KBM-7 (cell line): ENCODE measurements at regions not wholly inside any gene's neighbourhood (a gene's known extent, or its start where the extent isn't known, plus 50 kb on each side); places are given as distances from the start of the nearest gene placed in this dataset.

ENCODE experiments used
- DNase-seq: peaks from one replicate; pipeline ENCODE4 v3.0.0-alpha.2; 2015
- in situ Hi-C: fragments of 300-500 bp; cut with MboI; formaldehyde crosslinking; loops from 2 replicates; pipeline ENCODE4 v1.14.3; 2020; ENCODE audit warnings: low sequenced_read_pairs, low pct_unique_long_range_greater_than_20kb, mixed read lengths

GRCh38 chr10:94174838-94175237 lies 181.1 kb downstream of the PLCE1 start:
- DNase-seq = no peak
- in situ Hi-C loops = no loop called here

GRCh38 chr10:94178475-94179253 lies 184.1 kb downstream of the NOC3L start:
- in situ Hi-C loops = no loop called here
- no peak for DNase-seq

GRCh38 chr10:94180576-94180975 lies 182.2 kb downstream of the NOC3L start:
- no peak for DNase-seq
- in situ Hi-C loops = no loop called here

GRCh38 chr10:94183666-94184264 lies 179.0 kb downstream of the NOC3L start:
- in situ Hi-C loops = no loop called here
- DNase-seq = no peak

- in situ Hi-C loops = no loop called here
- DNase-seq = no peak
Observed at GRCh38 chr10:94186722-94187121, 176.0 kb downstream of the NOC3L start.

GRCh38 chr10:94192333-94192732 lies 170.4 kb downstream of the NOC3L start:
- DNase-seq = no peak
- in situ Hi-C loops = no loop called here

- DNase-seq = no peak
- in situ Hi-C loops = no loop called here
Observed at GRCh38 chr10:94192974-94193373, 169.8 kb downstream of the NOC3L start.

- DNase-seq = no peak
- in situ Hi-C loops = no loop called here
Observed at GRCh38 chr10:94193466-94193924, 169.2 kb downstream of the NOC3L start.

- in situ Hi-C loops = no loop called here
- DNase-seq = no peak
Observed at GRCh38 chr10:94194256-94194655, 168.5 kb downstream of the NOC3L start.

GRCh38 chr10:94197241-94197640 lies 165.5 kb downstream of the NOC3L start:
- in situ Hi-C loops = no loop called here
- DNase-seq = no peak

GRCh38 chr10:94198324-94198723 lies 164.4 kb downstream of the NOC3L start:
- in situ Hi-C loops = no loop called here
- DNase-seq = no peak

- in situ Hi-C loops = no loop called here
- DNase-seq = no peak
Observed at GRCh38 chr10:94199565-94199964, 163.2 kb downstream of the NOC3L start.

GRCh38 chr10:94200146-94200837 lies 162.4 kb downstream of the NOC3L start:
- DNase-seq = no peak
- in situ Hi-C loops = no loop called here

- in situ Hi-C loops = no loop called here
- DNase-seq = no peak
Observed at GRCh38 chr10:94205396-94205831, 157.3 kb downstream of the NOC3L start.

GRCh38 chr10:94206176-94206575 lies 156.6 kb downstream of the NOC3L start:
- DNase-seq = no peak
- in situ Hi-C loops = no loop called here

- in situ Hi-C loops = no loop called here
- no peak for DNase-seq
Observed at GRCh38 chr10:94208315-94208714, 154.4 kb downstream of the NOC3L start.

GRCh38 chr10:94210440-94211168 lies 152.1 kb downstream of the NOC3L start:
- in situ Hi-C loops = no loop called here
- no peak for DNase-seq

GRCh38 chr10:94211169-94211510 lies 151.6 kb downstream of the NOC3L start:
- DNase-seq = no peak
- in situ Hi-C loops = no loop called here

- no peak for DNase-seq
- in situ Hi-C loops = no loop called here
Observed at GRCh38 chr10:94213001-94213530, 149.7 kb downstream of the NOC3L start.
